ENCODE measurements at regions not wholly inside any gene's neighbourhood (a gene's known extent, or its start where the extent isn't known, plus 50 kb on each side); places are given as distances from the start of the nearest gene placed in this dataset.
A peak's percentile ranks its signal among the peaks of the same experiment; 100 is the strongest.

- DNase-seq = no peak
Observed at GRCh38 chr19:31223740-31224534, 125.3 kb downstream of the TSHZ3 start.

- DNase-seq = no peak
Observed at GRCh38 chr19:31220540-31220939, 128.7 kb downstream of the TSHZ3 start.

GRCh38 chr19:31214997-31215396 is 134.2 kb downstream of the TSHZ3 start:
- DNase-seq = no peak

- DNase-seq = peak; percentile 73 to 76
Observed at GRCh38 chr19:31214086-31214485, 135.2 kb downstream of the TSHZ3 start.

- no peak for DNase-seq
Observed at GRCh38 chr19:31211088-31211487, 138.1 kb downstream of the TSHZ3 start.

- no peak for DNase-seq
Observed at GRCh38 chr19:31205887-31206518, 143.2 kb downstream of the TSHZ3 start.

GRCh38 chr19:31204115-31204514 is 145.1 kb downstream of the TSHZ3 start:
- DNase-seq = no peak

- DNase-seq = no peak
Observed at GRCh38 chr19:31185261-31185660, 164.0 kb downstream of the TSHZ3 start.

GRCh38 chr19:31181535-31181934 is 167.7 kb downstream of the TSHZ3 start:
- DNase-seq = no peak

- no peak for DNase-seq
Observed at GRCh38 chr19:31180907-31181306, 168.3 kb downstream of the TSHZ3 start.

GRCh38 chr19:31179471-31179852 is 169.8 kb downstream of the TSHZ3 start:
- DNase-seq = no peak

- DNase-seq = no peak
Observed at GRCh38 chr19:31178833-31179470, 170.3 kb downstream of the TSHZ3 start.

- DNase-seq = no peak
Observed at GRCh38 chr19:31177246-31177645, 172.0 kb downstream of the TSHZ3 start.

GRCh38 chr19:31175564-31176348 is 173.5 kb downstream of the TSHZ3 start:
- DNase-seq = no peak

- DNase-seq = no peak
Observed at GRCh38 chr19:31174948-31175347, 174.3 kb downstream of the TSHZ3 start.

GRCh38 chr19:31173991-31174390 is 175.2 kb downstream of the TSHZ3 start:
- no peak for DNase-seq

GRCh38 chr19:31171936-31172335 is 177.3 kb downstream of the TSHZ3 start:
- no peak for DNase-seq

GRCh38 chr19:31170046-31170445 is 179.2 kb downstream of the TSHZ3 start:
- no peak for DNase-seq

- no peak for DNase-seq
Observed at GRCh38 chr19:31168106-31168625, 181.1 kb downstream of the TSHZ3 start.

GRCh38 chr19:31167690-31168089 is 181.5 kb downstream of the TSHZ3 start:
- no peak for DNase-seq

GRCh38 chr19:31166206-31166605 is 183.0 kb downstream of the TSHZ3 start:
- DNase-seq = no peak

GRCh38 chr19:31164791-31165251 is 184.4 kb downstream of the TSHZ3 start:
- no peak for DNase-seq
